ENCODE measurements at regions not wholly inside any gene's neighbourhood (a gene's known extent, or its start where the extent isn't known, plus 50 kb on each side); places are given as distances from the start of the nearest gene placed in this dataset.

DNA sequence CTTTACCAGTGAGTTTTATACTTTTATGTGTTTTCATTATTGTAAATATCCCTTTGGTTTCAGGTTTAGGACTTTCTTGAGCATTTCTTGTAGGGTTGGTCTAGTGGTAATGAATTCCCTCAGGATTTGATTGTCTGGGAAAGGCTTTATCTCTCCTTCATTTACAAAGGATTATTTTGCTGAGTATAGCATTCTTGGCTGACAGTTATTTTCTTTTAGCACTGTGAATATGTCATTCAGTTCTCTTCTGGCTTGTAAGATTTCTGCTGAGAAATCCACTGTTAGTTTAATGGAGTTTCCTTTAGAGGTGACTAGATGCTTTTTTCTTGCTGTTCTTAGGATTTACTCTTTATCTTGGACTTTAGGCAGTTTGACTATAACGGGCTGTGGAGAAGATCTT lies 373.9 kb downstream of the TSN start:
- Histone ChIP-seq H3K9me2 (replicated peaks; ENCODE audit: control insufficient read depth, low read length) (no peaks in the 10 kb centered on the region; the same call in 1 of the 2 replicates), H3K36me3 (ENCODE audit: control insufficient read depth, low read length) (no peaks in the 10 kb centered on the region), H3K79me2 (ENCODE audit: control insufficient read depth, low read length) (no peaks in the 10 kb centered on the region), H3K27ac (ENCODE audit: low read depth, low read length) (no peak overlapping the region), H3K27me3 (ENCODE audit: control insufficient read depth, low read length) (no peaks in the 10 kb centered on the region), H4K20me1 (ENCODE audit: control insufficient read depth, insufficient read depth, low read depth, low read length) (no peaks in the 10 kb centered on the region), H3K4me3 (ENCODE audit: low read length) (no peak overlapping the region), H3K9me3 (ENCODE audit: control insufficient read depth, insufficient read depth, low read length) (no peaks in the 10 kb centered on the region), H3K4me2 (ENCODE audit: low read length) (no peak overlapping the region), H3K4me1 (ENCODE audit: control insufficient read depth, low read length) (no peaks in the 10 kb centered on the region), H3F3A (ENCODE audit: control insufficient read depth, insufficient read depth) (no peaks in the 10 kb centered on the region)
- TF ChIP-seq, protein P1, sequence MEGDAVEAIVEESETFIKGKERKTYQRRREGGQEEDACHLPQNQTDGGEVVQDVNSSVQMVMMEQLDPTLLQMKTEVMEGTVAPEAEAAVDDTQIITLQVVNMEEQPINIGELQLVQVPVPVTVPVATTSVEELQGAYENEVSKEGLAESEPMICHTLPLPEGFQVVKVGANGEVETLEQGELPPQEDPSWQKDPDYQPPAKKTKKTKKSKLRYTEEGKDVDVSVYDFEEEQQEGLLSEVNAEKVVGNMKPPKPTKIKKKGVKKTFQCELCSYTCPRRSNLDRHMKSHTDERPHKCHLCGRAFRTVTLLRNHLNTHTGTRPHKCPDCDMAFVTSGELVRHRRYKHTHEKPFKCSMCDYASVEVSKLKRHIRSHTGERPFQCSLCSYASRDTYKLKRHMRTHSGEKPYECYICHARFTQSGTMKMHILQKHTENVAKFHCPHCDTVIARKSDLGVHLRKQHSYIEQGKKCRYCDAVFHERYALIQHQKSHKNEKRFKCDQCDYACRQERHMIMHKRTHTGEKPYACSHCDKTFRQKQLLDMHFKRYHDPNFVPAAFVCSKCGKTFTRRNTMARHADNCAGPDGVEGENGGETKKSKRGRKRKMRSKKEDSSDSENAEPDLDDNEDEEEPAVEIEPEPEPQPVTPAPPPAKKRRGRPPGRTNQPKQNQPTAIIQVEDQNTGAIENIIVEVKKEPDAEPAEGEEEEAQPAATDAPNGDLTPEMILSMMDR (IDR thresholded peaks at IDR 0.05; ENCODE audit: low read depth, low read length, poor library complexity, severe bottlenecking): no peak
- no peak for TF ChIP-seq EZH2phosphoT487 (IDR thresholded peaks at IDR 0.05; ENCODE audit: borderline replicate concordance, low read length)

GRCh38 chr2:122132147-122132691 lies 376.8 kb downstream of the TSN start:
- Histone ChIP-seq H3K79me2 (ENCODE audit: control insufficient read depth, low read length) (no peaks in the 10 kb centered on the region), H3K9me2 (replicated peaks; ENCODE audit: control insufficient read depth, low read length) (no peaks in the 10 kb centered on the region), H3K27ac (ENCODE audit: low read depth, low read length) (no peak overlapping the region), H3F3A (ENCODE audit: control insufficient read depth, insufficient read depth) (no peaks in the 10 kb centered on the region), H3K4me2 (ENCODE audit: low read length) (no peak overlapping the region), H3K9me3 (ENCODE audit: control insufficient read depth, insufficient read depth, low read length) (no peaks in the 10 kb centered on the region), H3K27me3 (ENCODE audit: control insufficient read depth, low read length) (no peaks in the 10 kb centered on the region), H3K36me3 (ENCODE audit: control insufficient read depth, low read length) (no peaks in the 10 kb centered on the region), H4K20me1 (ENCODE audit: control insufficient read depth, insufficient read depth, low read depth, low read length) (no peaks in the 10 kb centered on the region), H3K4me1 (ENCODE audit: control insufficient read depth, low read length) (no peaks in the 10 kb centered on the region), H3K4me3 (ENCODE audit: low read length) (no peak overlapping the region)
- TF ChIP-seq, protein P1 (IDR thresholded peaks at IDR 0.05; ENCODE audit: low read depth, low read length, poor library complexity, severe bottlenecking): no peak
- TF ChIP-seq EZH2phosphoT487 (IDR thresholded peaks at IDR 0.05; ENCODE audit: borderline replicate concordance, low read length): no peak

GRCh38 chr2:122135021-122135937 lies 379.8 kb downstream of the TSN start:
- Histone ChIP-seq H3K27me3 (ENCODE audit: control insufficient read depth, low read length) (no peaks in the 10 kb centered on the region), H4K20me1 (ENCODE audit: control insufficient read depth, insufficient read depth, low read depth, low read length) (no peaks in the 10 kb centered on the region), H3K4me2 (ENCODE audit: low read length) (no peak overlapping the region), H3K9me2 (replicated peaks; ENCODE audit: control insufficient read depth, low read length) (no peaks in the 10 kb centered on the region), H3K9me3 (ENCODE audit: control insufficient read depth, insufficient read depth, low read length) (no peaks in the 10 kb centered on the region), H3F3A (ENCODE audit: control insufficient read depth, insufficient read depth) (no peaks in the 10 kb centered on the region), H3K27ac (ENCODE audit: low read depth, low read length) (no peak overlapping the region), H3K4me1 (ENCODE audit: control insufficient read depth, low read length) (no peaks in the 10 kb centered on the region), H3K36me3 (ENCODE audit: control insufficient read depth, low read length) (no peaks in the 10 kb centered on the region), H3K79me2 (ENCODE audit: control insufficient read depth, low read length) (no peaks in the 10 kb centered on the region), H3K4me3 (ENCODE audit: low read length) (no peak overlapping the region)
- TF ChIP-seq, protein P1 (IDR thresholded peaks at IDR 0.05; ENCODE audit: low read depth, low read length, poor library complexity, severe bottlenecking): no peak
- no peak for TF ChIP-seq EZH2phosphoT487 (IDR thresholded peaks at IDR 0.05; ENCODE audit: borderline replicate concordance, low read length)
